ENCODE measurements at regions not wholly inside any gene's neighbourhood (a gene's known extent, or its start where the extent isn't known, plus 50 kb on each side); places are given as distances from the start of the nearest gene placed in this dataset.
"Not testable (repeated sequence)": the region's sequence is repeated elsewhere in the genome, so short reads cannot be mapped to it uniquely, and the experiment has no call there.

DNA sequence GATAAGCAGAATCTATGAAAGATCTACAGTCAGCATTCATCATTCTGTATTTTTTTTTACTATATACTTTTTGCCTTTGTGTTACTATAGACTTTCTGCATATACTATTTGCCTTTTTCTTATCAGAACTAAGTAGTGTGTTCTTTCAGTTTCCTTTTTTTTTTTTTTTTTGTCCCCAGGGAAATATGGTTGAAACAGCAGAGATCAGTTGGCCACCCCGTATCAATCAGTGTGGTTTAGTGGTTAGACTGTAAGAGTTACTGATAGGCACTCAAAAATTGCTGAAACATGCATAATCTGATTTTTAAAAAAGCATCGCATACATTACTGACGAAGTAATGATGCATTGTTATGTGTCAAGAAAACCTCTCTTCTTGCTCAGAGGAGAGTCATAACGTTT is 990.8 kb upstream of the EDIL3 start:
- no TSS peak for BruUV-seq (replicated peaks)
- Mint-ChIP-seq H3K27me3 (ENCODE audit: insufficient read depth, unreplicated experiment) (no peaks in the 10 kb centered on the region), H3K36me3 (ENCODE audit: insufficient read depth, unreplicated experiment) (no peaks in the 10 kb centered on the region), H3K27ac (ENCODE audit: low read depth, unreplicated experiment) (no peak overlapping the region), H3K4me3 (ENCODE audit: unreplicated experiment) (no peak overlapping the region), H3K9me3 (ENCODE audit: unreplicated experiment) (no peaks in the 10 kb centered on the region), H3K4me1 (ENCODE audit: insufficient read depth, unreplicated experiment) (no peaks in the 10 kb centered on the region)
- intact Hi-C loops (cut with micrococcal nuclease) = no loop called here
- no peak for DNase-seq (ENCODE audit: unreplicated experiment)
- CTCF ChIA-PET = no interaction called here
- POLR2A ChIA-PET = no interaction called here
- TF ChIP-seq, protein P1, sequence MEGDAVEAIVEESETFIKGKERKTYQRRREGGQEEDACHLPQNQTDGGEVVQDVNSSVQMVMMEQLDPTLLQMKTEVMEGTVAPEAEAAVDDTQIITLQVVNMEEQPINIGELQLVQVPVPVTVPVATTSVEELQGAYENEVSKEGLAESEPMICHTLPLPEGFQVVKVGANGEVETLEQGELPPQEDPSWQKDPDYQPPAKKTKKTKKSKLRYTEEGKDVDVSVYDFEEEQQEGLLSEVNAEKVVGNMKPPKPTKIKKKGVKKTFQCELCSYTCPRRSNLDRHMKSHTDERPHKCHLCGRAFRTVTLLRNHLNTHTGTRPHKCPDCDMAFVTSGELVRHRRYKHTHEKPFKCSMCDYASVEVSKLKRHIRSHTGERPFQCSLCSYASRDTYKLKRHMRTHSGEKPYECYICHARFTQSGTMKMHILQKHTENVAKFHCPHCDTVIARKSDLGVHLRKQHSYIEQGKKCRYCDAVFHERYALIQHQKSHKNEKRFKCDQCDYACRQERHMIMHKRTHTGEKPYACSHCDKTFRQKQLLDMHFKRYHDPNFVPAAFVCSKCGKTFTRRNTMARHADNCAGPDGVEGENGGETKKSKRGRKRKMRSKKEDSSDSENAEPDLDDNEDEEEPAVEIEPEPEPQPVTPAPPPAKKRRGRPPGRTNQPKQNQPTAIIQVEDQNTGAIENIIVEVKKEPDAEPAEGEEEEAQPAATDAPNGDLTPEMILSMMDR (IDR thresholded peaks at IDR 0.05; ENCODE audit: unreplicated experiment) = no peak

DNA sequence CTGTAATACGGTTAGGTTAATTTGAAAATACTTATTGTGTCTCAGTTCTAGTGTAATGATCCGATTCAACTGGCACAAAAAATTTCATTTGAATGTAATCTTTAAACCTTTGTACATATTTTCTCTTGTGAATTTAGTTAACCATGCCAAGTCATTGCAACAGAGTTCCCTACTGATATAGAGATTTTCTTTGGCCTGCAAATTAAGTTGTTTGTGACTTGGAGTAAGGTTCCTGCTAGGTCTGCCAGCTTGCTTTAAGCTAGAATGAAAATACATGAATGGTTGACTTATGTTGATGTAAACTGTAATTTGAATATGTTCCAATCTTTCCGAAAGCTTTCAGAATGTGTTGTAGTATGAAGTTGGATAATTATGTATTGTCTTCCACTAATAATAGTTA is 1004.1 kb upstream of the EDIL3 start:
- peaks cover 11% of the 10 kb centered on the region for H3K9me3 Mint-ChIP-seq (ENCODE audit: unreplicated experiment)
- H3K4me1 Mint-ChIP-seq (ENCODE audit: insufficient read depth, unreplicated experiment) = no peaks in the 10 kb centered on the region
- no TSS peak for BruUV-seq (replicated peaks)
- no peaks in the 10 kb centered on the region for H3K36me3 Mint-ChIP-seq (ENCODE audit: insufficient read depth, unreplicated experiment)
- intact Hi-C loops (cut with micrococcal nuclease) = no loop called here
- DNase-seq (ENCODE audit: unreplicated experiment) = no peak
- ChIA-PET CTCF (no interaction called here), POLR2A (no interaction called here)
- H3K27me3 Mint-ChIP-seq (ENCODE audit: insufficient read depth, unreplicated experiment) = no peaks in the 10 kb centered on the region
- no peak overlapping the region for H3K27ac Mint-ChIP-seq (ENCODE audit: low read depth, unreplicated experiment)
- TF ChIP-seq, protein P1 (IDR thresholded peaks at IDR 0.05; ENCODE audit: unreplicated experiment) = no peak
- no peak overlapping the region for H3K4me3 Mint-ChIP-seq (ENCODE audit: unreplicated experiment)

DNA sequence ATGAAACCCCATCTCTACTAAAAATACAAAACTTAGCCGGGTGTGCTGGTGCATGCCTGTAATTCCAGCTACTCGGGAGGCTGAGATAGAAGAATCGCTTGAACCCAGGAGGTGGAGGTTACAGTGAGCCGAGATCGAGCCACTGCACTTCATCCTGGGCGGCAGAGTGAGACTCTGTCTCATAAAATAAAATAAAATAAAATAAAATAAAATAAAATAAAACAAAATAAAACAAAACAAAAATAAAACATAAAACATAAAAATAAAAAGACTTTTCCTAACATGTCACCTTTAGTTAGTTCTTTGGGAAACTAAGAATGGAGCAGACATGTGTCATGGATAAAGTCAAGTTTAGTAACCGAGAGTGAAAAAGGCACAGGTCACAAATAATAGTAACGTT is 1007.6 kb upstream of the EDIL3 start:
- H3K9me3 Mint-ChIP-seq (ENCODE audit: unreplicated experiment); H3K27ac Mint-ChIP-seq (ENCODE audit: low read depth, unreplicated experiment); POLR2A ChIA-PET; CTCF ChIA-PET; H3K27me3 Mint-ChIP-seq (ENCODE audit: insufficient read depth, unreplicated experiment); H3K36me3 Mint-ChIP-seq (ENCODE audit: insufficient read depth, unreplicated experiment); H3K4me1 Mint-ChIP-seq (ENCODE audit: insufficient read depth, unreplicated experiment); DNase-seq (ENCODE audit: unreplicated experiment); BruUV-seq (replicated peaks); H3K4me3 Mint-ChIP-seq (ENCODE audit: unreplicated experiment); intact Hi-C loops (cut with micrococcal nuclease): not testable (repeated sequence)

DNA sequence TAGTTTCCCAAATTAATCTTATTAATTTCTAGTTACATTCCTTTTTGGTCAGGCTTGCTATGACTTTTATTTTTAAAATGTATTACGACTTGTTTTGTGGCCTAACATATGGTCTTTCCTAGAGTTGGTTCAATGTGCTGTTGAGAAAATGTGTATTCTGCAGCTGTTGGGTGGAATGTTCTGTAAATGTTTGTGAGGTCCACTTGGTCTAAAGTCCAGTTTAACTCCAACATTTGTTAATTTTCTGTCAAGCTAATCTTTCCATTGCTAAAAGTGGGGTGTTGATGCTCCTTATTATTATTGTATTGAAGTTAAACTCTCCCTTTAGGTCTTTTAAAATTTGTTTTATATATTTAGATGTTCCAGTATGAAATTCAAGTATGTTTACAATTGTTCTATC is 1010.8 kb upstream of the EDIL3 start:
- H3K4me3 Mint-ChIP-seq (ENCODE audit: unreplicated experiment) = no peak overlapping the region
- POLR2A ChIA-PET = no interaction called here
- CTCF ChIA-PET = no interaction called here
- TF ChIP-seq, protein P1 (IDR thresholded peaks at IDR 0.05; ENCODE audit: unreplicated experiment) = no peak
- no peaks in the 10 kb centered on the region for H3K36me3 Mint-ChIP-seq (ENCODE audit: insufficient read depth, unreplicated experiment)
- intact Hi-C loops (cut with micrococcal nuclease) = no loop called here
- H3K27me3 Mint-ChIP-seq (ENCODE audit: insufficient read depth, unreplicated experiment) = no peaks in the 10 kb centered on the region
- no TSS peak for BruUV-seq (replicated peaks)
- H3K9me3 Mint-ChIP-seq (ENCODE audit: unreplicated experiment) = peaks cover 15% of the 10 kb centered on the region
- no peaks in the 10 kb centered on the region for H3K4me1 Mint-ChIP-seq (ENCODE audit: insufficient read depth, unreplicated experiment)
- DNase-seq (ENCODE audit: unreplicated experiment) = no peak
- no peak overlapping the region for H3K27ac Mint-ChIP-seq (ENCODE audit: low read depth, unreplicated experiment)

DNA sequence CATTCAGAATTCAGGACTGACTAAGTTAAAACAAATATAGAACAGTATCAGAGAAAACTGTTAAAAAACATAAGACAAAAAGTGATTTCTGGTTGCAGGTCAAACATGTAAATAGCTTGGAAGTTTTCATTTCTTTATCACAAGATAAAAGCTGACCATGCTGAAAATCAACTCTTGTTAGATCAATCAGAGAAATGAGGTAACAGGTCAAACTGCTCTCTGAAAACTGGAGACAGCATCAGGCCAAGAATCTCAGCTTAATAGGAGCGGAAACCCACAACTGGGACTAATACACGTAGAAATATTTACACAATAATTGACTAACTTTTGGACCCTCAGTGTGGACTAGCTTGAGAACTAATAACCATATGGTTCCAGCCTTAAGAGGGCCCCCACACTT is 1012.8 kb upstream of the EDIL3 start:
- Mint-ChIP-seq H3K4me1 (ENCODE audit: insufficient read depth, unreplicated experiment) (no peaks in the 10 kb centered on the region), H3K36me3 (ENCODE audit: insufficient read depth, unreplicated experiment) (no peaks in the 10 kb centered on the region), H3K4me3 (ENCODE audit: unreplicated experiment) (no peak overlapping the region), H3K27ac (ENCODE audit: low read depth, unreplicated experiment) (no peak overlapping the region), H3K9me3 (ENCODE audit: unreplicated experiment) (peaks cover 15% of the 10 kb centered on the region), H3K27me3 (ENCODE audit: insufficient read depth, unreplicated experiment) (no peaks in the 10 kb centered on the region)
- ChIA-PET POLR2A (no interaction called here), CTCF (no interaction called here)
- intact Hi-C loops (cut with micrococcal nuclease) = no loop called here
- no peak for DNase-seq (ENCODE audit: unreplicated experiment)
- TF ChIP-seq, protein P1 (IDR thresholded peaks at IDR 0.05; ENCODE audit: unreplicated experiment) = no peak
- BruUV-seq (replicated peaks) = no TSS peak

Measured in MCF 10A (cell line).